ENCODE measurements at regions not wholly inside any gene's neighbourhood (a gene's known extent, or its start where the extent isn't known, plus 50 kb on each side); places are given as distances from the start of the nearest gene placed in this dataset.

DNA sequence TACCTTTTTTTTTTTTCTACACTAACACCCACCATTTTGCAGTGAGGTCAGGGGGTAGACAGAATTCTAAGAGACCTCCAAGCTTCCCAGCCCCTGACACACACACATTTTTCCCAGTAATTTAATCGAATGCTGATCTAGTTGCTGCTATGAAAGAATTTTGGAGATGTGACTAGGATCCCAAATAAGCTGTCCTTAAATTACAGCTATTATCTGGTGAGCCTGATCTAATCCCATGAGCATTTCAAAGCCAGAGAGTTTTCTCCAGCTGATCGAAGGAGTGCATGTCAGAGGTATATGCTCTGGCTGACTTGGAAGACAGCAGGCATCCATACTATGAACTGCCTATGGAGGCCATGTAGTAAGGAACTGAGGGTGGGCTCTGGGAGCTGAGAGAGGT lies 503.8 kb upstream of the MARCKS start:
- TF ChIP-seq, protein P1, sequence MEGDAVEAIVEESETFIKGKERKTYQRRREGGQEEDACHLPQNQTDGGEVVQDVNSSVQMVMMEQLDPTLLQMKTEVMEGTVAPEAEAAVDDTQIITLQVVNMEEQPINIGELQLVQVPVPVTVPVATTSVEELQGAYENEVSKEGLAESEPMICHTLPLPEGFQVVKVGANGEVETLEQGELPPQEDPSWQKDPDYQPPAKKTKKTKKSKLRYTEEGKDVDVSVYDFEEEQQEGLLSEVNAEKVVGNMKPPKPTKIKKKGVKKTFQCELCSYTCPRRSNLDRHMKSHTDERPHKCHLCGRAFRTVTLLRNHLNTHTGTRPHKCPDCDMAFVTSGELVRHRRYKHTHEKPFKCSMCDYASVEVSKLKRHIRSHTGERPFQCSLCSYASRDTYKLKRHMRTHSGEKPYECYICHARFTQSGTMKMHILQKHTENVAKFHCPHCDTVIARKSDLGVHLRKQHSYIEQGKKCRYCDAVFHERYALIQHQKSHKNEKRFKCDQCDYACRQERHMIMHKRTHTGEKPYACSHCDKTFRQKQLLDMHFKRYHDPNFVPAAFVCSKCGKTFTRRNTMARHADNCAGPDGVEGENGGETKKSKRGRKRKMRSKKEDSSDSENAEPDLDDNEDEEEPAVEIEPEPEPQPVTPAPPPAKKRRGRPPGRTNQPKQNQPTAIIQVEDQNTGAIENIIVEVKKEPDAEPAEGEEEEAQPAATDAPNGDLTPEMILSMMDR (IDR thresholded peaks at IDR 0.05), result no peak
- no peak for TF ChIP-seq POLR2A (IDR thresholded peaks at IDR 0.05; ENCODE audit: low read depth)
